ENCODE measurements at regions not wholly inside any gene's neighbourhood (a gene's known extent, or its start where the extent isn't known, plus 50 kb on each side); places are given as distances from the start of the nearest gene placed in this dataset.

- TF ChIP-seq PPARA (CRISPR knock-in tag; IDR thresholded peaks at IDR 0.05; ENCODE audit: borderline replicate concordance) (no peak), ZNF565 (CRISPR knock-in tag; conservative IDR thresholded peaks at IDR 0.05; ENCODE audit: low read depth) (no peak), CSDC2 (CRISPR knock-in tag; IDR thresholded peaks at IDR 0.05) (no peak), CREB5 (CRISPR knock-in tag; IDR thresholded peaks at IDR 0.05; ENCODE audit: low read depth) (no peak)
Observed at GRCh38 chr4:129369361-129370010, 273.5 kb downstream of the C4orf33 start.
